Transverse colon (tissue), 4 donors: ENCODE measurements at regions not wholly inside any gene's neighbourhood (a gene's known extent, or its start where the extent isn't known, plus 50 kb on each side); places are given as distances from the start of the nearest gene placed in this dataset.

Source experiments
- DNase-seq: peaks from one replicate; pipeline ENCODE4 v3.0.0-alpha.2; 2019
- H3K27ac ChIP-seq, 4 donors: fragments of 200-600 bp; sonication (generic); 2 replicates each; pipeline ENCODE4 v1.5.1; 2016 to 2018; ENCODE audit warnings: inconsistent platforms in 4 of 4
- H3K27me3 ChIP-seq: fragments of 200-600 bp; sonication (generic); 2 replicates; pipeline ENCODE4 v1.5.1; 2017; ENCODE audit warnings: inconsistent platforms
- H3K36me3 ChIP-seq, 4 donors: fragments of 200-600 bp; sonication (generic); 2 replicates each; pipeline ENCODE4 v1.5.1; 2017 to 2019; ENCODE audit warnings: inconsistent platforms in 4 of 4
- H3K4me1 ChIP-seq, 4 donors: fragments of 200-600 bp; sonication (generic); 2 replicates each; pipeline ENCODE4 v1.5.1; 2017 to 2020; ENCODE audit warnings: inconsistent platforms in 4 of 4
- H3K4me3 ChIP-seq, 4 donors: fragments of 200-600 bp; sonication (generic); 1 replicate in 1 of 4; 2 replicates in 3 of 4; pipeline versions ENCODE4 v1.5.1 to v1.6.1; 2017 to 2019; ENCODE audit warnings: inconsistent platforms in 4 of 4
- H3K9me3 ChIP-seq, 2 donors: fragments of 200-600 bp; sonication (generic); 2 replicates each; pipeline ENCODE4 v1.5.1; 2017 to 2019; ENCODE audit warnings: inconsistent platforms in 2 of 2
- EP300 ChIP-seq: sonication (generic); formaldehyde crosslinking; IDR thresholded peaks from one replicate; pipeline ENCODE4 v1.6.1; 2017; ENCODE audit warnings: antibody characterized with exemption, low read depth
- POLR2A ChIP-seq: fragments of 450-650 bp; IDR thresholded peaks from one replicate; pipeline ENCODE4 v1.6.1; 2016; ENCODE audit warnings: antibody characterized with exemption, mild to moderate bottlenecking, moderate library complexity
- POLR2AphosphoS5 ChIP-seq, 3 donors: sonication (generic); formaldehyde crosslinking; IDR thresholded peaks; one replicate each; pipeline ENCODE4 v1.6.1; 2016; ENCODE audit warnings: antibody characterized with exemption in 3 of 3
- WGBS, 2 donors: methylation state at CpG; one replicate each; pipeline ENCODE4 v1.1.5; 2018; ENCODE audit warnings: low coverage in 1 of 2; 5-methylcytosine and 5-hydroxymethylcytosine counted together
- in situ Hi-C, 4 donors: fragments of 200-750 bp; cut with MboI; loops; one replicate each; pipeline versions ENCODE4 v1.15.0 to v1.15.1; 2017; ENCODE audit warnings: low sequenced_read_pairs in 3 of 4, low pct_ligation_motif_present in 1 of 4, low pct_unique_long_range_greater_than_20kb in 1 of 4
- intact Hi-C: fragments of 100-400 bp; cut with DNase I; formaldehyde crosslinking; loops from one replicate; pipeline ENCODE4 v1.15.1; 2023; ENCODE audit warnings: low total_unique reads
- TF ChIP-seq, protein P1 (sequence below), 5 experiments: fragments of 200-600 bp in 3 of 5; fragments of 450-650 bp in 2 of 5; sonication (generic) in 3 of 5; IDR thresholded peaks; 1 replicate in 2 of 5; 2 replicates in 3 of 5; pipeline ENCODE4 v1.5.1; 2016 to 2017; ENCODE audit warnings: antibody characterized with exemption in 5 of 5, inconsistent platforms in 3 of 5, mild to moderate bottlenecking in 2 of 5, moderate library complexity in 1 of 5

DNA sequence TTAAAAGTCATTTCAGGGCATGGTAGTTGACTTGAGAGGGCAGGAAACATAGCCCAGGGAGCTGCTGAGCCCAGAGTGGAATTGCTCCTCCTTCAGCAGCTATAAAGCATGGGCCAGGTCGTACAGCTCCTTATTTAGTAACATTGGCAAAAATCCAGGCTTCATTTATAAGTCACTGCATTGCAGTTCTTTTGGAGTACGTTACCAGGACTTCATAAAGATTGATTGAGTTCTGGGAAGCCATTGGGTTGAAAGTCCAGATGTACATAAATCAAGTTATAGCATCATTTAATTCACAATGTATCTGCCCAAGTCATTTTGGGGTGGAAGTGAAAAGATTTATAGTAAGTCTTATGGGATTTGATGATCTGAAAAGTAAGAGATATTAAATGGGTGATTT, 53.0 kb upstream of the ANKEF1 start:
- Histone ChIP-seq H3K27me3 (no peaks in the 10 kb centered on the region), H3K36me3 (no peaks in the 10 kb centered on the region), H3K4me3 (no peak overlapping the region), H3K27ac (peak overlapping the region in 1 of 4 donors; percentile 28), H3K4me1 (peaks cover 0 to 6% (median 3%) of the 10 kb centered on the region in 4 donors), H3K9me3 (no peaks in the 10 kb centered on the region)
- WGBS, 2 donors, result 14 to 44% methylated on average over 2 of the region's 2 CpGs
- DNase-seq, result peak; percentile 47
- TF ChIP-seq, protein P1, sequence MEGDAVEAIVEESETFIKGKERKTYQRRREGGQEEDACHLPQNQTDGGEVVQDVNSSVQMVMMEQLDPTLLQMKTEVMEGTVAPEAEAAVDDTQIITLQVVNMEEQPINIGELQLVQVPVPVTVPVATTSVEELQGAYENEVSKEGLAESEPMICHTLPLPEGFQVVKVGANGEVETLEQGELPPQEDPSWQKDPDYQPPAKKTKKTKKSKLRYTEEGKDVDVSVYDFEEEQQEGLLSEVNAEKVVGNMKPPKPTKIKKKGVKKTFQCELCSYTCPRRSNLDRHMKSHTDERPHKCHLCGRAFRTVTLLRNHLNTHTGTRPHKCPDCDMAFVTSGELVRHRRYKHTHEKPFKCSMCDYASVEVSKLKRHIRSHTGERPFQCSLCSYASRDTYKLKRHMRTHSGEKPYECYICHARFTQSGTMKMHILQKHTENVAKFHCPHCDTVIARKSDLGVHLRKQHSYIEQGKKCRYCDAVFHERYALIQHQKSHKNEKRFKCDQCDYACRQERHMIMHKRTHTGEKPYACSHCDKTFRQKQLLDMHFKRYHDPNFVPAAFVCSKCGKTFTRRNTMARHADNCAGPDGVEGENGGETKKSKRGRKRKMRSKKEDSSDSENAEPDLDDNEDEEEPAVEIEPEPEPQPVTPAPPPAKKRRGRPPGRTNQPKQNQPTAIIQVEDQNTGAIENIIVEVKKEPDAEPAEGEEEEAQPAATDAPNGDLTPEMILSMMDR (IDR thresholded peaks at IDR 0.05), result no peak
- TF ChIP-seq EP300, result no peak
- no peak for TF ChIP-seq POLR2AphosphoS5 (IDR thresholded peaks at IDR 0.05)
- no peak for TF ChIP-seq POLR2A
- intact Hi-C loops (no loop called here), in situ Hi-C loops (loop anchor here in 2 of 4 donors (10.0 to 25.0 kb wide), 2 partner anchors 443 to 455 kb away; partner anchors contain the start of genes MKKS (in 1 of the 2) and SLX4IP (in 1 of the 2))

DNA sequence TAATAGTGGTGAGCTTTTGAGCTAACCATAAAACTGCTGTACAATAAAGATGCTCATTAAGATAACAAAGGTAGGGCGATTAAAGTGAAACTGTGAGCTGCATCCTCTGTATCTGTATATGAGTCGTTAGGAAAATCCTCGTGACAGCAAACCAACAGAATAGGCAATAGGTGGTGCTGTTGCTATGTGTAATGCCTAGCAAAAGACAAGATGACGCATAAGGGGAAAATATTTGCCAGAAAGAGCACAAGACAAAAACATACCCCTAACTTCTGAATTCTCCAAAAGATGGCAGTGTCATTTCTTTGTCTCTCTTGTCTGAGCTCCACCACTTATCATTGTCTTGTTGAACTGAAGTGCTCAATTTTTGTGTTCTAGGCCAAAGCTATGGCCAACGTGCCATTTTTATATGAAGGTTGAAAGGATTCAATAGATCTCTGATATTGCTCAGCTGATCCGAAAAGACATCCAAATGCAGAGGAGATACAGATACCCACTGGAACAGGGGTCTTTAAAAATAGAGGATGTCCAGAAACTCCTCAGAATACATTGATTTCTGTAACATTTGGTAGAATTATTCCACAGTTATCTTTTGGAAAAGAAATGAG, 56.3 kb upstream of the ANKEF1 start:
- Histone ChIP-seq H3K4me3 (no peak overlapping the region), H3K36me3 (no peaks in the 10 kb centered on the region), H3K27ac (no peak overlapping the region), H3K27me3 (no peaks in the 10 kb centered on the region), H3K4me1 (peaks cover 0 to 6% (median 3%) of the 10 kb centered on the region in 4 donors), H3K9me3 (no peaks in the 10 kb centered on the region)
- DNase-seq, result peak; percentile 15
- TF ChIP-seq POLR2A, result no peak
- TF ChIP-seq, protein P1 (IDR thresholded peaks at IDR 0.05), result peak; percentile 67 to 77 (median 67)
- in situ Hi-C loops, result loop anchor here (5.0 to 25.0 kb wide), 4 partner anchors 109 to 459 kb away; partner anchors contain the start of genes MKKS (in 1 of the 4) and SLX4IP (in 1 of the 4)
- intact Hi-C loops, result loop anchor here (5.0 to 10.0 kb wide), 2 partner anchors 449 to 1566 kb away; no protein-coding TSS in a partner anchor
- 18 to 20% methylated on average over 6 of the region's 6 CpGs for WGBS, 2 donors

DNA sequence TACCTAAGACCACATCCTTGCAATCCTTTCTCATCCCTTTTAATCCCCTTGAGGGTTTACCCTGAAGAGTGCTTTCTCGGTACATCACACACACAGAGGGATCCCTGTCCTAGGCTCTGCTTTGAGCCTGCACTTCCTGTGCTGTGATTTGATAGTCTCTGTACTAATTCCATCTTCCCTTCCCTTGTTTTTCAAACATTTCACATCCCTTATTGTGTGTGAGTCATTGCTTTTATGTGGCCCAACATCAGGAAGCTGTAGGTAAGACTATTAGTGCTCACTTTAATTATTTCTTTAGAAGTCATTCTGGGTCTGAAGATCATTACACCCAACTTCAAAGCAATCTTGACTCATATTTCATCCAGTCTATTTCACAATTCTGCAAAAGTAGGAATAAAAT, 57.2 kb upstream of the ANKEF1 start:
- in situ Hi-C loops, result loop anchor here (5.0 to 25.0 kb wide), 4 partner anchors 110 to 460 kb away; partner anchors contain the start of genes MKKS (in 1 of the 4) and SLX4IP (in 1 of the 4)
- TF ChIP-seq, protein P1 (IDR thresholded peaks at IDR 0.05), result no peak
- TF ChIP-seq EP300, result no peak
- no peak for TF ChIP-seq POLR2A
- TF ChIP-seq POLR2AphosphoS5 (IDR thresholded peaks at IDR 0.05), result no peak
- WGBS, 2 donors, result 0 to 35% methylated on average over 1 of the region's 1 CpG
- Histone ChIP-seq H3K9me3 (no peaks in the 10 kb centered on the region), H3K36me3 (no peaks in the 10 kb centered on the region), H3K27me3 (no peaks in the 10 kb centered on the region), H3K4me3 (no peak overlapping the region), H3K27ac (no peak overlapping the region), H3K4me1 (peaks cover 0 to 6% (median 3%) of the 10 kb centered on the region in 4 donors)
- intact Hi-C loops, result loop anchor here (5.0 to 10.0 kb wide), 2 partner anchors 450 to 1567 kb away; no protein-coding TSS in a partner anchor
- DNase-seq, result no peak

DNA sequence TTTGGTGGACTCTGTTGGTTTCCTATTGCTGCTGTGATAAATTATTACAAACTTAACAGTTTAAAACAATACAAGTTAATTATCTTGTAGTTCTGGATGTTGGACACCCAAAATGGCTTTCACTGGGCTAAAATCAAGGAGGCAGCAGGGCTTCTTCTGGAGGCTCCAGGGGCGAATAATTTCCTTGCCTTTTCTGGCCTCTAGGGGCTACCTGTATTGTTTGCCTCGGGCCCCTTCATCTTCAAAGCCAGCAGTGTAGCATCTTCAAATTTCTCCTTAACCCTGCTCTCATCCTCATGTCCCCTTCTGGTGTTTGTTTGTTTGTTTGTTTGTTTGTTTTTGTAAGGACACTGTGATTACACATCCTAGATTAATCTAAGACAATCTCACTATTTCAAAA, 60.5 kb upstream of the ANKEF1 start:
- Histone ChIP-seq H3K4me1 (no peaks in the 10 kb centered on the region), H3K36me3 (no peaks in the 10 kb centered on the region), H3K27ac (no peak overlapping the region), H3K9me3 (no peaks in the 10 kb centered on the region), H3K4me3 (no peak overlapping the region), H3K27me3 (no peaks in the 10 kb centered on the region)
- intact Hi-C loops, result loop anchor here (10.0 kb wide), 1 partner anchor 1570 kb away; no protein-coding TSS in a partner anchor
- TF ChIP-seq, protein P1 (IDR thresholded peaks at IDR 0.05), result no peak
- TF ChIP-seq POLR2AphosphoS5 (IDR thresholded peaks at IDR 0.05) (no peak), POLR2A (no peak), EP300 (no peak)
- WGBS, 2 donors, result 69% methylated on average over 2 of the region's 2 CpGs; no CpG with 5 or more reads in 1 of the 2 donors
- in situ Hi-C loops, result loop anchor here in 2 of 4 donors (10.0 kb wide), 1 partner anchor 120 kb away; no protein-coding TSS in a partner anchor
- DNase-seq, result no peak
